Tibial nerve (tissue), 3 donors: ENCODE measurements at regions not wholly inside any gene's neighbourhood (a gene's known extent, or its start where the extent isn't known, plus 50 kb on each side); places are given as distances from the start of the nearest gene placed in this dataset.

ENCODE experiments used
- CTCF ChIP-seq, 5 experiments: fragments of 200-600 bp in 3 of 5; fragments of 450-650 bp in 2 of 5; sonication (generic) in 3 of 5; IDR thresholded peaks; one replicate each; pipeline ENCODE4 v1.5.1; 2016 to 2019; ENCODE audit warnings: antibody characterized with exemption in 5 of 5, mild to moderate bottlenecking in 3 of 5, moderate library complexity in 2 of 5
- POLR2A ChIP-seq, 2 donors: fragments of 450-650 bp; IDR thresholded peaks; one replicate each; pipeline ENCODE4 v1.6.1; 2017; ENCODE audit warnings: antibody characterized with exemption in 2 of 2, mild to moderate bottlenecking in 2 of 2, moderate library complexity in 2 of 2

- TF ChIP-seq CTCF (IDR thresholded peaks at IDR 0.05) (no peak), POLR2A (IDR thresholded peaks at IDR 0.05) (no peak)
These were observed 1890.7 kb upstream of the PCDH10 start for GRCh38 chr4:131258361-131258760.
